Mesothelial cell of epicardium (in vitro differentiated cells): ENCODE measurements at regions not wholly inside any gene's neighbourhood (a gene's known extent, or its start where the extent isn't known, plus 50 kb on each side); places are given as distances from the start of the nearest gene placed in this dataset.

Source experiments
- DNase-seq, 2 experiments: peaks; one replicate each; pipeline ENCODE4 v3.0.0; 2021; ENCODE audit warnings: low spot score in 2 of 2; ENCODE audit not compliant: unreplicated experiment in 2 of 2
- H3K27ac Mint-ChIP-seq: 2 replicates; pipeline ENCODE4 v1.8.0; 2021; ENCODE audit warnings: mixed read lengths
- H3K27me3 Mint-ChIP-seq: 2 replicates; pipeline ENCODE4 v1.8.0; 2021; ENCODE audit warnings: low read depth, mixed read lengths
- H3K36me3 Mint-ChIP-seq: 2 replicates; pipeline ENCODE4 v1.8.0; 2021; ENCODE audit warnings: mixed read lengths
- H3K4me1 Mint-ChIP-seq: 2 replicates; pipeline ENCODE4 v1.8.0; 2021; ENCODE audit warnings: mixed read lengths
- H3K4me3 Mint-ChIP-seq: 2 replicates; pipeline ENCODE4 v1.8.0; 2021; ENCODE audit warnings: mild to moderate bottlenecking, moderate library complexity, mixed read lengths
- H3K9me3 Mint-ChIP-seq: 2 replicates; pipeline ENCODE4 v1.8.0; 2021; ENCODE audit warnings: mixed read lengths
- CTCF ChIP-seq: fragments of 200-600 bp; sonication (generic); IDR thresholded peaks from one replicate; pipeline ENCODE4 v1.5.0; 2021; ENCODE audit warnings: antibody characterized with exemption; ENCODE audit not compliant: unreplicated experiment

- Mint-ChIP-seq H3K9me3 (peaks cover 7% of the 10 kb centered on the region), H3K36me3 (no peaks in the 10 kb centered on the region), H3K27me3 (no peaks in the 10 kb centered on the region), H3K4me3 (no peak overlapping the region), H3K4me1 (peaks cover 31% of the 10 kb centered on the region), H3K27ac (no peak overlapping the region)
- TF ChIP-seq CTCF: no peak
- DNase-seq: no peak
Observed at GRCh38 chr10:128602183-128602582, 476.0 kb upstream of the MKI67 start.

- peaks cover 4% of the 10 kb centered on the region for H3K27me3 Mint-ChIP-seq
- no peak for TF ChIP-seq CTCF
- H3K4me3 Mint-ChIP-seq: no peak overlapping the region
- no peaks in the 10 kb centered on the region for H3K36me3 Mint-ChIP-seq
- peaks cover 23% of the 10 kb centered on the region for H3K4me1 Mint-ChIP-seq
- peaks cover 7% of the 10 kb centered on the region for H3K9me3 Mint-ChIP-seq
- no peak overlapping the region for H3K27ac Mint-ChIP-seq
- DNase-seq: no peak
Observed at GRCh38 chr10:128604025-128604424, 477.8 kb upstream of the MKI67 start.

- peaks cover 7% of the 10 kb centered on the region for H3K9me3 Mint-ChIP-seq
- H3K27ac Mint-ChIP-seq: no peak overlapping the region
- H3K4me1 Mint-ChIP-seq: peaks cover 14% of the 10 kb centered on the region
- TF ChIP-seq CTCF: no peak
- H3K36me3 Mint-ChIP-seq: no peaks in the 10 kb centered on the region
- DNase-seq: no peak
- H3K4me3 Mint-ChIP-seq: no peak overlapping the region
- peaks cover 4% of the 10 kb centered on the region for H3K27me3 Mint-ChIP-seq
Observed at GRCh38 chr10:128605180-128605579, 479.0 kb upstream of the MKI67 start.

- Mint-ChIP-seq H3K27me3 (peaks cover 4% of the 10 kb centered on the region), H3K4me3 (no peak overlapping the region)
- no peak for DNase-seq
Observed at GRCh38 chr10:128606055-128606454, 479.8 kb upstream of the MKI67 start.

GRCh38 chr10:128608791-128609190 is 482.6 kb upstream of the MKI67 start:
- no peaks in the 10 kb centered on the region for H3K36me3 Mint-ChIP-seq
- no peak for TF ChIP-seq CTCF
- H3K27ac Mint-ChIP-seq: no peak overlapping the region
- H3K9me3 Mint-ChIP-seq: peaks cover 2% of the 10 kb centered on the region
- peaks cover 5% of the 10 kb centered on the region for H3K4me1 Mint-ChIP-seq
- H3K27me3 Mint-ChIP-seq: peaks cover 4% of the 10 kb centered on the region
- H3K4me3 Mint-ChIP-seq: no peak overlapping the region
- no peak for DNase-seq

More at GRCh38 chr10:128606055-128606454, 479.8 kb upstream of the MKI67 start:
- Mint-ChIP-seq H3K9me3 (peaks cover 7% of the 10 kb centered on the region), H3K36me3 (no peaks in the 10 kb centered on the region), H3K4me1 (peaks cover 11% of the 10 kb centered on the region), H3K27ac (no peak overlapping the region)
- no peak for TF ChIP-seq CTCF

GRCh38 chr10:128609460-128609859 is 483.2 kb upstream of the MKI67 start:
- no peak overlapping the region for H3K27ac Mint-ChIP-seq
- H3K9me3 Mint-ChIP-seq: no peaks in the 10 kb centered on the region
- no peak overlapping the region for H3K4me3 Mint-ChIP-seq
- H3K27me3 Mint-ChIP-seq: peaks cover 4% of the 10 kb centered on the region
- DNase-seq: no peak
- H3K4me1 Mint-ChIP-seq: peaks cover 5% of the 10 kb centered on the region
- TF ChIP-seq CTCF: no peak
- no peaks in the 10 kb centered on the region for H3K36me3 Mint-ChIP-seq
